GM13976 (cell line): ENCODE measurements at regions not wholly inside any gene's neighbourhood (a gene's known extent, or its start where the extent isn't known, plus 50 kb on each side); places are given as distances from the start of the nearest gene placed in this dataset.

Experiments
- DNase-seq: peaks from one replicate; pipeline ENCODE4 v3.0.0; 2012; ENCODE audit warnings: low spot score
- in situ Hi-C: fragments of 300-500 bp; cut with MboI; formaldehyde crosslinking; loops from one replicate; pipeline ENCODE4 v1.12.0; 2022; ENCODE audit warnings: low sequenced_read_pairs, mixed read lengths, inconsistent platforms; ENCODE audit not compliant: unreplicated experiment
- TF ChIP-seq, protein P1 (sequence below): IDR thresholded peaks from 2 replicates; pipeline ENCODE4 v1.5.1; 2012; ENCODE audit warnings: borderline replicate concordance, mild to moderate bottlenecking; ENCODE audit not compliant: insufficient read depth; ENCODE audit errors: extremely low read depth, missing control alignments, control extremely low read depth

DNA sequence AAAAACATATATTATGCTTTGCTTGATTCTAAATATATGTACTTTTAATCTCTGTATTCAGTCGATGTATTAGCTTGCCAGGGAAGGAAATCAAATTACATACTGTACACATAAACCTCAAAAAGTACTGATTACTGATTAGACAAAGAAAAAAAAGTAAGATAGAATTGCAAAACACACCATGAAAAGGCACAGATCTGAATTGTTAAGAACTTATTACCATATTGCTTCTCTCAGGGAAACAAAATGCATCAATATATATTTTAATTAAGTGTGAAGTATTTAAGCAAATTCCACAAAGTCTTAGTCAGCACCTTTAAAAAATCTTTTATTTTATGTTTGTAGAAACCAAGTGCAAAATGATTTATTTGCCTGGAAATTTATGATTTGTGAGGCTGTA is 309.3 kb downstream of the RNF144A start:
- no peak for DNase-seq
- in situ Hi-C loops: no loop called here

DNA sequence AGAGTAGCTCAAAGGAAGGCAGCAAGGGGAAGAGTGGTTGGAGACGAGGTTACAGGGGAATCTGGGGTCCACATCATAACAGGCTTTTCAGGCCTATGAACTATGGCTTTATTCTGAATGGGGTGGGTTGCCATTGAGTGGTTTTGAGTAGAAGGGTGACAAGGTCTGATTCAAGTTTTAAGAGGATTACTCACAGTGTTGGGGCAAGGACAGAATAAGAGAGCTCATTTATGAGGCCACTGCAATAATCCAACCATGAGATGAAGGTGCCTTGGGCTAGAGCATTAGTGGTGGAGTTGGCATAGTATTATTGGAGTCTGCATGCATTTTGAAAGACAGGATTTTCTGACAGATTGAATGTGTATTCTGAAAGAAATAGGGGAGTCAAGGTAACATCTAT is 315.9 kb downstream of the RNF144A start:
- TF ChIP-seq, protein P1, sequence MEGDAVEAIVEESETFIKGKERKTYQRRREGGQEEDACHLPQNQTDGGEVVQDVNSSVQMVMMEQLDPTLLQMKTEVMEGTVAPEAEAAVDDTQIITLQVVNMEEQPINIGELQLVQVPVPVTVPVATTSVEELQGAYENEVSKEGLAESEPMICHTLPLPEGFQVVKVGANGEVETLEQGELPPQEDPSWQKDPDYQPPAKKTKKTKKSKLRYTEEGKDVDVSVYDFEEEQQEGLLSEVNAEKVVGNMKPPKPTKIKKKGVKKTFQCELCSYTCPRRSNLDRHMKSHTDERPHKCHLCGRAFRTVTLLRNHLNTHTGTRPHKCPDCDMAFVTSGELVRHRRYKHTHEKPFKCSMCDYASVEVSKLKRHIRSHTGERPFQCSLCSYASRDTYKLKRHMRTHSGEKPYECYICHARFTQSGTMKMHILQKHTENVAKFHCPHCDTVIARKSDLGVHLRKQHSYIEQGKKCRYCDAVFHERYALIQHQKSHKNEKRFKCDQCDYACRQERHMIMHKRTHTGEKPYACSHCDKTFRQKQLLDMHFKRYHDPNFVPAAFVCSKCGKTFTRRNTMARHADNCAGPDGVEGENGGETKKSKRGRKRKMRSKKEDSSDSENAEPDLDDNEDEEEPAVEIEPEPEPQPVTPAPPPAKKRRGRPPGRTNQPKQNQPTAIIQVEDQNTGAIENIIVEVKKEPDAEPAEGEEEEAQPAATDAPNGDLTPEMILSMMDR: no peak
- no peak for DNase-seq
- in situ Hi-C loops: no loop called here

More for the DNA sequence above, 309.3 kb downstream of the RNF144A start:
- TF ChIP-seq, protein P1: no peak

DNA sequence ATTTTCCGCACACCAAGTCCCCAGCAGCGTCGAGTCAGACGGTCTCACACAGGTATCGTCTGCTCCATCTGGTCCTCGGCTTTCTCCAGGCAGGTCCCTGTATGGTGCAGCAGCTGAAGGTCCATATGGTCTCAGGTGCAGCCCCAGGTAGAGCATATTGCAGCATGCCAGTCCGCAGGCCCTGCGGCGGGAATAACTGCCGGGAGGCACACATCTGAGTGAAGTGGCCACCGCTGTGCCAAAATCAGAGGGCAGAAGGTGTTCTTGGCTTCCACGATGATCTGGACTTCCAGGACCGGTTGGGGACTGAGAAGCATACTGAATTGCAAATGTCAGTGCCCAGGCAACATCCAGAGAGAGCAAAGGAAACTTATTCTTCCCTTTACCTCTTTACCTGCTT is 320.3 kb downstream of the RNF144A start:
- in situ Hi-C loops: no loop called here
- no peak for DNase-seq
- TF ChIP-seq, protein P1: no peak

DNA sequence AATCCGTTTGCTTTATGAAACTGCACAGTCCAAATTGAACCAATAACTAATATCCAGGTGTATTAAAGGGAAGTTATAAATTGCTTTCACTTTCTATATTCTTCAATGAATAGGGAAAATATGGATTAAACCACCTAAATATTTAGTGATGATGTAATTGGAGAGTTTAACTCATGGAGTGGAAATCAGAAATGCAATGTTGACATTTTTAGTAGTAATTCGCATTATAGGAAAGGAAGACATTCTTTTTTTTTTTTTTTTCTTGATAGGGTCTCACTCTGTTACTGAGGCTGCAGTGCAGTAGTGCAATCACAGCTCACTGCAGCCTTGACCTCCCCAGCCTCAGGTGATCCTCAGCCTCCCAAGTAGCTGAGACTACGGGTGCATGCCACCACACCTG is 321.9 kb downstream of the RNF144A start:
- TF ChIP-seq, protein P1: no peak
- DNase-seq: no peak
- in situ Hi-C loops: no loop called here

DNA sequence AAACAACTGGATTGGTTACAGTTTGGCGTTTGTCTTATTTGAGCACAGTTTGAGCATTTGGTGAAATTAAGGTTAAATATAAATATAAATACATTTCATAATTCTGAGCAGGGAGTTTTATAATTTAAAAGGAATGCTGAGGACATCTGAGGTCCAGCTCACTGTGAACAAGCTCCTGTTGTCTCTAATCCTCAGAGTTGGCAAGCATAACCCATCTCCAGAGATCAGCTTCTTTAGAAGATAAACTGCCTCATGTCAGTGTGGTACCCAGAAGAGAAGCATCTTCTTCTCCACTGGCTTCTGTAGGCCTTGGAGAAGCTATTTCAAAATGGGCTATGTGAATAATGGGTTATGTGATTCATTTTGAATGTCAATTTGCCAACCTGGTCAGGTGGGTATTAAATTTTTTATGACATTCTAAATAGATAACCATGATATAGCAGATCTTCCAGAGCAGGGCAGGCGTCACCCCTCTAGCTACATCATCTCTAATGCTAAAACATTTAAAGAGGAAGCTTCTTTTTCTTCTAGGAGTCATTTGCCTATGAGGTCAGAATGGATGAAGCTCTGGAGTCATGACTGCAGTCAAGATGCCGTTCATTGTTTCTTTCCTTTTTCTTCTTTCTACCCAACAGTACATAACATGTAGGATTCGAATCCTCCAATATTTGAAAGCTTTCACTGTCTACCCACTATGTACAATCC is 324.0 kb downstream of the RNF144A start:
- TF ChIP-seq, protein P1: no peak

DNA sequence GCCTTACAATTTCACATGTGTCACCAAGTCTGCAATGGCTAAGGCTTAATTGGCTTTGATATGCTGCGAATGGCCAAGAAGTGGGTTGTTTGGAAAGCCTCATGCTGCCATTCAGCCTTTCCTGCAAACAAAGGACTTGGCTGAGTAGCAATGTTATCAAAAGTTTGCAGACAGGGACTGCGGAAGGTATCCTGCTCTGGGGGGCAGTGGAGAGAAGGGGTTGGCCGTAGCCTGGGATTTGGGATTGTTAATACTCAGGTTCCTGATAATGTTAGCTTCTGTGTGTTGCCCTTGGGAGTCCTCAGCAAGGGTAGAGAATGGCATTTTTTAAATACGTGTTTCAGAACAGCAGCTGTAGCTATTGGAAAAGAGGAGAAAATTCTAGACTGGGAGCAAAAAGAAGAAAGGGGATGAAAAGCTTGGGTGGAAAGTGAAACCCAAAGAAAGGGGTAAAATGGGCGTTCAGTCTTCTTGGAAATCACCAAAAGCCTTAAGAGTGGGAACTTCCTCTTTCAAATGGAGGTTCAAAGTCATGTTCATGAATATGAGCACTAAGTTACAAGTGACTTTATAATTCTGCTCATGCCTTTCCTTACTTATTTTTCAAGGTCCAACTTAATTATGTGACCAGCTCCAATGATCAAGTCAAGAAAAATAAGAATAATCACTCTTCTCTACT is 325.1 kb downstream of the RNF144A start:
- TF ChIP-seq, protein P1: no peak
- in situ Hi-C loops: no loop called here
- no peak for DNase-seq

More for the DNA sequence above, 324.0 kb downstream of the RNF144A start:
- DNase-seq: no peak
- in situ Hi-C loops: no loop called here

DNA sequence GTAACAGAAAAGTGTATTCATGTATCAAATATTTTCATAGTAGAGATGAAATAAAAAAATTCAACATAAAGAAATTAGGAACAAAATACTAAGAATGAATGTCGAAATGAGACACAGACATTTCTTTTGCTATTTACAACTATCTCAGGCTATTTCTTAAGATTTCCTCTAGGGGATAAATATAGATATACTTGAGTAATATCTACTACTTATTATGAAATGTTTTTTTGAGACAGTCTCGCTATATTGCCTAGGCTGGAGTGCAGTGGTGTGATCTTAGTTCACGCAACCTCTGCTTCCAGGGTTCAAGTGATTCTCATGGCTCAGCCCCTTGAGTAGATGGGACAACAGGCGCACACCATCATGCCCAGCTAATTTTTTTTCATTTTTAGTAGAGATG is 326.1 kb downstream of the RNF144A start:
- DNase-seq: no peak
- TF ChIP-seq, protein P1: no peak
- in situ Hi-C loops: no loop called here
